HL-60 (cell line): ENCODE measurements at regions not wholly inside any gene's neighbourhood (a gene's known extent, or its start where the extent isn't known, plus 50 kb on each side); places are given as distances from the start of the nearest gene placed in this dataset.

ENCODE experiments used
- DNase-seq, 2 experiments: peaks; one replicate each; pipeline ENCODE4 v3.0.0-alpha.2; 2010 to 2020; ENCODE audit warnings: low read depth in 1 of 2, low spot score in 1 of 2
- H3K27ac ChIP-seq: fragments of 250-450 bp; sonication (Bioruptor Pico); replicated peaks from 2 replicates; pipeline ENCODE4 v1.5.1; 2020; ENCODE audit warnings: mild to moderate bottlenecking, moderate library complexity
- H3K27me3 ChIP-seq: fragments of 250-450 bp; sonication (Bioruptor Pico); 2 replicates; pipeline ENCODE4 v1.5.1; 2021; ENCODE audit warnings: mild to moderate bottlenecking, moderate library complexity; ENCODE audit not compliant: insufficient read depth, poor library complexity, severe bottlenecking
- H3K4me3 ChIP-seq: replicated peaks from 2 replicates; pipeline ENCODE4 v1.5.1; 2011; ENCODE audit warnings: mild to moderate bottlenecking, control low read depth, low read length; ENCODE audit not compliant: insufficient read depth
- CTCF ChIP-seq: IDR thresholded peaks from one replicate; pipeline ENCODE4 v1.5.1; 2011; ENCODE audit warnings: low read length, control low read depth, inconsistent platforms; ENCODE audit not compliant: insufficient read depth
- GABPA ChIP-seq: IDR thresholded peaks from 2 replicates; pipeline ENCODE4 v1.6.1; 2012; ENCODE audit warnings: low read depth
- POLR2AphosphoS5 ChIP-seq: IDR thresholded peaks from 2 replicates; pipeline ENCODE4 v1.6.1; 2012; ENCODE audit warnings: low read depth
- REST ChIP-seq: IDR thresholded peaks from 2 replicates; pipeline ENCODE4 v1.6.1; 2012; ENCODE audit warnings: low read depth; ENCODE audit not compliant: insufficient replicate concordance
- SPI1 ChIP-seq: IDR thresholded peaks from 2 replicates; pipeline ENCODE4 v1.6.1; 2012; ENCODE audit warnings: low read depth, mild to moderate bottlenecking, borderline replicate concordance

GRCh38 chr10:125276133-125276532 is 115.8 kb upstream of the CTBP2 start:
- Histone ChIP-seq H3K27ac (no peak overlapping the region), H3K4me3 (no peak overlapping the region), H3K27me3 (no peaks in the 10 kb centered on the region)
- TF ChIP-seq POLR2AphosphoS5 (no peak), GABPA (no peak), REST (no peak), SPI1 (no peak), CTCF (no peak)
- DNase-seq: no peak

- H3K4me3 ChIP-seq: no peak overlapping the region
- H3K27me3 ChIP-seq: no peaks in the 10 kb centered on the region
- no peak overlapping the region for H3K27ac ChIP-seq
- no peak for DNase-seq
- TF ChIP-seq REST (no peak), SPI1 (no peak), CTCF (no peak), POLR2AphosphoS5 (no peak), GABPA (no peak)
Observed at GRCh38 chr10:125274961-125275360, 114.6 kb upstream of the CTBP2 start.

- H3K27ac ChIP-seq: no peak overlapping the region
- no peak for TF ChIP-seq SPI1
- no peak for TF ChIP-seq CTCF
- no peak for TF ChIP-seq GABPA
- TF ChIP-seq POLR2AphosphoS5: no peak
- no peak for TF ChIP-seq REST
- DNase-seq: no peak
- no peak overlapping the region for H3K4me3 ChIP-seq
- H3K27me3 ChIP-seq: no peaks in the 10 kb centered on the region
Observed at GRCh38 chr10:125273023-125273422, 112.7 kb upstream of the CTBP2 start.
